K562 (cell line): ENCODE measurements at regions not wholly inside any gene's neighbourhood (a gene's known extent, or its start where the extent isn't known, plus 50 kb on each side); places are given as distances from the start of the nearest gene placed in this dataset.

Experiments used
- ATAC-seq: fragments of 200-7000 bp; cut with Tn5 transposase; 3 replicates; pipeline ENCODE4 v1.9.1; 2020; ENCODE audit warnings: moderate library complexity
- BruUV-seq: library from RNA; stranded (reverse); fragments of 400-500 nt; replicated peaks from 2 replicates; lab custom pipeline; 2021; lab: Mats Ljungman, UMichigan
- CTCF ChIA-PET: fragments of 300-600 bp; formaldehyde crosslinking; extraction: SDS; loops from one replicate; lab custom pipeline; 2021; ENCODE audit warnings: low intra/inter-chr PET ratio; lab: Yijun Ruan, JAX
- POLR2A ChIA-PET: fragments of 300-600, 350-650 bp; sonication (Branson Sonifier 250); formaldehyde crosslinking; extraction: SDS; loops from one replicate; lab custom pipeline; 2021; ENCODE audit warnings: antibody characterized with exemption, inconsistent platforms; lab: Yijun Ruan, JAX
- DNase-seq, 4 experiments: peaks; one replicate each; pipeline versions ENCODE4 v3.0.0 to v3.0.0-alpha.2; 2011 to 2018; ENCODE audit warnings: low spot score in 3 of 4, mixed read lengths in 3 of 4; ENCODE audit errors: extremely low read depth in 1 of 4
- FAIRE-seq: peaks from 2 replicates; lab custom pipeline; 2011; peaks lifted over from hg19 to GRCh38; lab: Jason Lieb, UNC
- H2AFZ ChIP-seq: 2 replicates; pipeline ENCODE4 v1.6.0; 2011; ENCODE audit warnings: low read depth, low read length, control low read depth, inconsistent platforms
- H3K27ac ChIP-seq: fragments of 200-600 bp; 3 replicates; pipeline ENCODE4 v1.8.0; 2011; ENCODE audit warnings: low read depth, mild to moderate bottlenecking, control low read depth, inconsistent platforms, low read length, moderate library complexity, mixed read lengths; ENCODE audit errors: extremely low read depth
- H3K27me3 ChIP-seq, 2 experiments: fragments of 300-600 bp in 1 of 2; 2 replicates in 1 of 2; 3 replicates in 1 of 2; pipeline versions ENCODE4 v1.6.0 to v1.8.0; 2011; ENCODE audit warnings: inconsistent platforms in 2 of 2, low read length in 2 of 2, mild to moderate bottlenecking in 1 of 2, mixed read lengths in 1 of 2, moderate library complexity in 1 of 2; ENCODE audit not compliant: control insufficient read depth in 2 of 2, insufficient read depth in 2 of 2
- H3K36me3 ChIP-seq: fragments of 300-600 bp; 3 replicates; pipeline ENCODE4 v1.8.0; 2011; ENCODE audit warnings: mild to moderate bottlenecking, low read length, inconsistent platforms; ENCODE audit not compliant: control insufficient read depth, insufficient read depth
- H3K4me1 ChIP-seq, 2 experiments: fragments of 200-600 bp in 1 of 2; replicated peaks in 1 of 2; 2 replicates in 1 of 2; 3 replicates in 1 of 2; pipeline versions ENCODE4 v1.5.1 to v1.8.0; 2011; ENCODE audit warnings: inconsistent platforms in 2 of 2, low read length in 2 of 2, mild to moderate bottlenecking in 1 of 2, mixed read lengths in 1 of 2, moderate library complexity in 1 of 2; ENCODE audit not compliant: control insufficient read depth in 2 of 2, insufficient read depth in 2 of 2
- H3K4me2 ChIP-seq: 2 replicates; pipeline ENCODE4 v1.6.1; 2011; ENCODE audit warnings: low read length, control low read depth, inconsistent platforms, mixed read lengths; ENCODE audit not compliant: insufficient read depth
- H3K4me3 ChIP-seq: fragments of 200-600 bp; sonication (generic), shearing (Covaris generic); 2 replicates; pipeline ENCODE4 v1.5.1; 2016; ENCODE audit warnings: control low read depth, inconsistent platforms
- H3K79me2 ChIP-seq: fragments of 200-600 bp; 3 replicates; pipeline ENCODE4 v1.8.0; 2011; ENCODE audit warnings: low read length, inconsistent platforms; ENCODE audit not compliant: control insufficient read depth, insufficient read depth
- H3K9ac ChIP-seq, 2 experiments: 2 replicates each; pipeline versions ENCODE4 v1.6.0 to v1.6.1; 2011; ENCODE audit warnings: low read depth in 2 of 2, low read length in 2 of 2, control low read depth in 1 of 2, inconsistent platforms in 1 of 2, mild to moderate bottlenecking in 1 of 2, mixed read lengths in 1 of 2; ENCODE audit not compliant: insufficient read depth in 1 of 2
- H3K9me1 ChIP-seq: one replicate; pipeline ENCODE4 v1.6.0; 2011; ENCODE audit warnings: inconsistent platforms, mild to moderate bottlenecking, low read length, moderate library complexity; ENCODE audit not compliant: control insufficient read depth, insufficient read depth
- H3K9me3 ChIP-seq: replicated peaks from 2 replicates; pipeline ENCODE4 v1.5.1; 2011; ENCODE audit warnings: low read depth, low read length, inconsistent platforms; ENCODE audit not compliant: control insufficient read depth, insufficient read depth
- H4K20me1 ChIP-seq: replicated peaks from 2 replicates; pipeline ENCODE4 v1.6.1; 2011; ENCODE audit warnings: low read length, inconsistent platforms, mixed read lengths; ENCODE audit not compliant: control insufficient read depth, insufficient read depth
- CLOCK ChIP-seq: fragments of 250-450 bp; sonication (Bioruptor Pico); IDR thresholded peaks from 2 replicates; pipeline ENCODE4 v1.4.0; 2020; ENCODE audit warnings: mild to moderate bottlenecking, moderate library complexity, borderline replicate concordance
- ELF2 ChIP-seq: fragments of 250-450 bp; sonication (Bioruptor Pico); IDR thresholded peaks from 2 replicates; pipeline ENCODE4 v1.5.0; 2021; ENCODE audit warnings: mild to moderate bottlenecking
- HDAC8 ChIP-seq: fragments of 450-650 bp; IDR thresholded peaks from 2 replicates; pipeline ENCODE4 v1.6.1; 2016; ENCODE audit warnings: mild to moderate bottlenecking, missing genetic modification characterization, moderate library complexity, missing compliant biosample characterization
- ID3 ChIP-seq, 2 experiments: fragments of 250-450 bp in 1 of 2; fragments of 450-650 bp in 1 of 2; sonication (Bioruptor Pico) in 1 of 2; IDR thresholded peaks; 2 replicates each; pipeline versions ENCODE4 v1.6.1 to v1.8.0; 2016 to 2021; ENCODE audit warnings: mild to moderate bottlenecking in 2 of 2, moderate library complexity in 2 of 2, missing compliant biosample characterization in 1 of 2, missing genetic modification characterization in 1 of 2
- KLF6 ChIP-seq: fragments of 250-450 bp; sonication (Bioruptor Pico); IDR thresholded peaks from 2 replicates; pipeline ENCODE4 v1.4.0; 2020; ENCODE audit warnings: mild to moderate bottlenecking, moderate library complexity, borderline replicate concordance
- PTRF ChIP-seq: fragments of 450-650 bp; IDR thresholded peaks from 2 replicates; pipeline ENCODE4 v1.6.1; 2016; ENCODE audit warnings: mild to moderate bottlenecking, missing genetic modification characterization, missing compliant biosample characterization
- VEZF1 ChIP-seq: fragments of 200-800 bp; sonication (Bioruptor generic); IDR thresholded peaks from 2 replicates; pipeline ENCODE4 v1.6.1; 2017; ENCODE audit warnings: missing genetic modification characterization, missing compliant biosample characterization
- ZFP1 ChIP-seq: fragments of 450-650 bp; formaldehyde crosslinking; IDR thresholded peaks from 2 replicates; pipeline ENCODE4 v1.4.0; 2020; ENCODE audit warnings: mild to moderate bottlenecking, mixed read lengths
- ZKSCAN3 ChIP-seq: fragments of 250-450 bp; sonication (Bioruptor Pico); IDR thresholded peaks from 2 replicates; pipeline ENCODE4 v1.4.0; 2020
- ZNF174 ChIP-seq: fragments of 250-450 bp; sonication (Bioruptor Pico); IDR thresholded peaks from 2 replicates; pipeline ENCODE4 v1.4.0; 2020; ENCODE audit warnings: mild to moderate bottlenecking
- ZNF277 ChIP-seq: fragments of 250-450 bp; sonication (Bioruptor Pico); IDR thresholded peaks from 2 replicates; pipeline ENCODE4 v1.8.0; 2022; ENCODE audit warnings: inconsistent platforms, mild to moderate bottlenecking, moderate library complexity, borderline replicate concordance
- ZNF280A ChIP-seq: fragments of 450-650 bp; IDR thresholded peaks from 2 replicates; pipeline ENCODE4 v1.6.1; 2018; ENCODE audit warnings: mild to moderate bottlenecking, low read depth; ENCODE audit not compliant: partially characterized antibody
- ZNF431 ChIP-seq: sonication (generic); formaldehyde crosslinking; IDR thresholded peaks from 2 replicates; pipeline ENCODE4 v1.8.0; 2022; ENCODE audit warnings: mild to moderate bottlenecking, missing genetic modification reagents
- WGBS: fragments of 100-300 bp; shearing (Covaris generic); methylation state at CpG from one replicate; pipeline ENCODE4 v1.1.6; 2016; ENCODE audit warnings: low coverage, mixed read lengths; ENCODE audit not compliant: insufficient coverage; ENCODE audit errors: missing lambda C conversion rate; 5-methylcytosine and 5-hydroxymethylcytosine counted together
- in situ Hi-C: fragments of 300-500 bp; cut with MboI; formaldehyde crosslinking; loops from 4 replicates; pipeline ENCODE4 v1.15.0; 2018; ENCODE audit warnings: inconsistent platforms, mixed read lengths
- intact Hi-C: fragments of 100-400 bp; cut with micrococcal nuclease; formaldehyde crosslinking; loops from 2 replicates; pipeline ENCODE4 v1.14.2; 2022

- H3K4me2 ChIP-seq, result no peak overlapping the region
- 0 out of 2 replicates have a peak, but pooled peaks cover under 1% of the 10 kb centered on the region for H3K9me3 ChIP-seq
- no peak overlapping the region for H3K27ac ChIP-seq
- H3K27me3 ChIP-seq, result no peaks in the 10 kb centered on the region
- POLR2A ChIA-PET, result no interaction called here
- no peaks in the 10 kb centered on the region for H3K9me1 ChIP-seq
- H3K4me3 ChIP-seq, result no peak overlapping the region
- no peak for DNase-seq
- intact Hi-C loops, result no loop called here
- no peaks in the 10 kb centered on the region for H3K79me2 ChIP-seq
- no peak for FAIRE-seq
- CTCF ChIA-PET, result no interaction called here
- in situ Hi-C loops, result no loop called here
- ATAC-seq, result no peak
- 0% methylated on average over 4 of the region's 4 CpGs for WGBS
- no peak for TF ChIP-seq ID3 (CRISPR knock-in tag; IDR thresholded peaks at IDR 0.05)
- no peak for TF ChIP-seq ID3 (tag; IDR thresholded peaks at IDR 0.05)
- no peak for TF ChIP-seq ZNF280A
- TF ChIP-seq CLOCK (CRISPR knock-in tag), result no peak
- TF ChIP-seq ZKSCAN3 (CRISPR knock-in tag), result no peak
- TF ChIP-seq ELF2 (CRISPR knock-in tag), result no peak
- no peak for TF ChIP-seq ZNF277 (CRISPR knock-in tag)
- TF ChIP-seq PTRF, result no peak
- TF ChIP-seq ZNF431, result no peak
- no peak for TF ChIP-seq HDAC8 (tag)
- no peak for TF ChIP-seq ZNF174 (CRISPR knock-in tag)
- TF ChIP-seq KLF6 (CRISPR knock-in tag), result no peak
- no peak for TF ChIP-seq VEZF1 (CRISPR knock-in tag)
- TF ChIP-seq ZFP1 (CRISPR knock-in tag), result no peak
- TF ChIP-seq, all 486 proteins: peak for 0
- no TSS peak for BruUV-seq
- Histone ChIP-seq H4K20me1 (no peaks in the 10 kb centered on the region), H3K4me1 (no peaks in the 10 kb centered on the region), H3K9ac (no peak overlapping the region), H3K36me3 (no peaks in the 10 kb centered on the region), H2AFZ (no peak overlapping the region)
These were observed 84.1 kb upstream of the SLC8A1 start for GRCh38 chr2:40535972-40536371.
